ENCODE measurements at regions not wholly inside any gene's neighbourhood (a gene's known extent, or its start where the extent isn't known, plus 50 kb on each side); places are given as distances from the start of the nearest gene placed in this dataset.
"Not testable (repeated sequence)": the region's sequence is repeated elsewhere in the genome, so short reads cannot be mapped to it uniquely, and the experiment has no call there.

- Histone ChIP-seq H3K27me3 (ENCODE audit: control insufficient read depth in 1 of 2, insufficient read depth in 2 of 2, low read length in 1 of 2) (no peaks in the 10 kb centered on the region), H3K4me3 (ENCODE audit: low read length in 2 of 2) (no peak overlapping the region), H3K36me3 (ENCODE audit: control insufficient read depth in 1 of 2, insufficient read depth in 2 of 2, low read length in 1 of 2) (no peaks in the 10 kb centered on the region), H3K27ac (ENCODE audit: low read depth in 1 of 2, low read length in 2 of 2) (no peak overlapping the region), H3K4me1 (ENCODE audit: control insufficient read depth in 1 of 2, insufficient read depth in 2 of 2, low read length in 2 of 2) (no peaks in the 10 kb centered on the region), H3K9me3 (ENCODE audit: control insufficient read depth, low read length) (no peaks in the 10 kb centered on the region)
- 88 to 98% methylated on average over 4 of the region's 4 CpGs for WGBS, 2 donors
- DNase-seq (no peak), ATAC-seq (ENCODE audit: low FRiP score) (no peak)
- intact Hi-C loops (cut with DNase I), result no loop called here
Observed at GRCh38 chr9:2274762-2275161, 259.6 kb downstream of the SMARCA2 start.

DNA sequence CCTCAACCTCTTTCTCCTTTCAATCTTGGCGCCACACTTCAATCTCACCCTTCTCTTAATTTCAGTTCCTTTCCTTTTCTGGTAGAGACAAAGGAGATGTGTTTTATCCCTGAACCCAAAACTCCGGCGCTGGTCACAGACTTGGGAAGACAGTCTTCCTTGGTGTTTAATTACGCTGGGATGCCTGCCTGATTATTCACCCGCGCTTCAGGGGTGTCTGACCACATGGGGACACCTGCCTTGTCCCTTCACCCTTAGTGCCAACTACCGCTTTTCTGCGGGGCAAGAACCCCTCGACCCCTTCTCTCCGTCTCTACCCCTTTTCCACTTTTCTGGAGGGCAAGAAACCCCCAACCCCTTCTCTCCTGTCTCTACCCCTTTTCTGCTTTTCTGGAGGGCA, 261.1 kb downstream of the SMARCA2 start:
- Histone ChIP-seq H3K9me3 (ENCODE audit: control insufficient read depth, low read length) (no peaks in the 10 kb centered on the region), H3K36me3 (ENCODE audit: control insufficient read depth in 1 of 2, insufficient read depth in 2 of 2, low read length in 1 of 2) (no peaks in the 10 kb centered on the region), H3K4me1 (ENCODE audit: control insufficient read depth in 1 of 2, insufficient read depth in 2 of 2, low read length in 2 of 2) (no peaks in the 10 kb centered on the region), H3K27ac (ENCODE audit: low read depth in 1 of 2, low read length in 2 of 2) (no peak overlapping the region), H3K27me3 (ENCODE audit: control insufficient read depth in 1 of 2, insufficient read depth in 2 of 2, low read length in 1 of 2) (no peaks in the 10 kb centered on the region), H3K4me3 (ENCODE audit: low read length in 2 of 2) (no peak overlapping the region)
- WGBS, 2 donors, result 94% methylated on average over 10 of the region's 10 CpGs
- DNase-seq (no peak), ATAC-seq (ENCODE audit: low FRiP score) (no peak)
- intact Hi-C loops (cut with DNase I), result no loop called here

DNA sequence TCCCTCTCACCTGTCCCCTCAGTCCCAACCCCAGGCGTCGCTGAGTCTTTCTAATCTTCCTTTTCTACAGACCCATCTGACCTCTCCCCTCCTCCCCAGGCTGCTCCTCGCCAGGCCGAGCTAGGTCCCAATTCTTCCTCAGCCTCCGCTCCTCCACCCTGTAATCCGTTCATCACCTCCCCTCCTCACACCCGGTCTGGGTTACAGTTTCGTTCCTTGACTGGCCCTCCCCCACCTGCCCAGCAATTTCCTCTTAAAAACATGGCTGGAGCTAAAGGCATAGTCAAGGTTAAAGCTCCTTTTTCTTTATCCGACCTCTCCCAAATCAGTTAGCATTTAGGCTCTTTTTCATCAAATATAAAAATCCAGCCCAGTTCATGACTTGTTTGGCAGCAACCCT, 262.0 kb downstream of the SMARCA2 start:
- intact Hi-C loops (cut with DNase I); H3K4me1 ChIP-seq (ENCODE audit: control insufficient read depth in 1 of 2, insufficient read depth in 2 of 2, low read length in 2 of 2); H3K9me3 ChIP-seq (ENCODE audit: control insufficient read depth, low read length); H3K4me3 ChIP-seq (ENCODE audit: low read length in 2 of 2); DNase-seq; ATAC-seq (ENCODE audit: low FRiP score); H3K27me3 ChIP-seq (ENCODE audit: control insufficient read depth in 1 of 2, insufficient read depth in 2 of 2, low read length in 1 of 2); H3K36me3 ChIP-seq (ENCODE audit: control insufficient read depth in 1 of 2, insufficient read depth in 2 of 2, low read length in 1 of 2); H3K27ac ChIP-seq (ENCODE audit: low read depth in 1 of 2, low read length in 2 of 2): not testable (repeated sequence)
- 78 to 83% methylated on average over 7 to 9 of the region's 9 CpGs for WGBS, 2 donors

DNA sequence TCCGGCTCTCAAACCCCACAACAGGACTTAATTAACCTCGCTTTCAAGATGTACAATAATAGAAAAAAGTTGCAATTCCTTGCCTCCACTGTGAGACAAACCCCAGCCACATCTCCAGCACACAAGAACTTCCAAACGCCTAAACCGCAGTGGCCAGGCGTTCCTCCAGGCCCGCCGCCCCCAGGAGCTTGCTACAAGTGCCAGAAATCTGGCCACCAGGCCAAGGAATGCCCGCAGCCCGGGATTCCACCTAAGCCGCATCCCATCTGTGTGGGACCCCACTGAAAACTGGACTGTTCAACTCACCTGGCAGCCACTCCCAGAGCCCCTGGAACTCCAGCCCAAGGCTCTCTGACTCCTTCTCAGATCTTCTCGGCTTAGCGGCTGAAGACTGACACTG, 262.5 kb downstream of the SMARCA2 start:
- ATAC-seq (ENCODE audit: low FRiP score); DNase-seq; H3K9me3 ChIP-seq (ENCODE audit: control insufficient read depth, low read length); H3K4me1 ChIP-seq (ENCODE audit: control insufficient read depth in 1 of 2, insufficient read depth in 2 of 2, low read length in 2 of 2); H3K27ac ChIP-seq (ENCODE audit: low read depth in 1 of 2, low read length in 2 of 2); intact Hi-C loops (cut with DNase I); H3K4me3 ChIP-seq (ENCODE audit: low read length in 2 of 2); H3K36me3 ChIP-seq (ENCODE audit: control insufficient read depth in 1 of 2, insufficient read depth in 2 of 2, low read length in 1 of 2); H3K27me3 ChIP-seq (ENCODE audit: control insufficient read depth in 1 of 2, insufficient read depth in 2 of 2, low read length in 1 of 2): not testable (repeated sequence)
- whole genome bisulfite sequencing, 2 donors, result 94% methylated on average over 12 of the region's 12 CpGs

- H3K36me3 ChIP-seq (ENCODE audit: control insufficient read depth in 1 of 2, insufficient read depth in 2 of 2, low read length in 1 of 2); H3K4me1 ChIP-seq (ENCODE audit: control insufficient read depth in 1 of 2, insufficient read depth in 2 of 2, low read length in 2 of 2); H3K9me3 ChIP-seq (ENCODE audit: control insufficient read depth, low read length); H3K27ac ChIP-seq (ENCODE audit: low read depth in 1 of 2, low read length in 2 of 2); intact Hi-C loops (cut with DNase I); H3K27me3 ChIP-seq (ENCODE audit: control insufficient read depth in 1 of 2, insufficient read depth in 2 of 2, low read length in 1 of 2); H3K4me3 ChIP-seq (ENCODE audit: low read length in 2 of 2); ATAC-seq (ENCODE audit: low FRiP score); DNase-seq: not testable (repeated sequence)
- 97% methylated on average over 8 of the region's 8 CpGs for WGBS, 2 donors
Observed at GRCh38 chr9:2279138-2279537, 264.0 kb downstream of the SMARCA2 start.

GRCh38 chr9:2281031-2281802, 266.1 kb downstream of the SMARCA2 start:
- no peaks in the 10 kb centered on the region for H3K9me3 ChIP-seq (ENCODE audit: control insufficient read depth, low read length)
- no peak for DNase-seq
- no peaks in the 10 kb centered on the region for H3K27me3 ChIP-seq (ENCODE audit: control insufficient read depth in 1 of 2, insufficient read depth in 2 of 2, low read length in 1 of 2)
- 69 to 73% methylated on average over 13 of the region's 13 CpGs for WGBS, 2 donors
- H3K4me1 ChIP-seq (ENCODE audit: control insufficient read depth in 1 of 2, insufficient read depth in 2 of 2, low read length in 2 of 2), result no peaks in the 10 kb centered on the region
- no peaks in the 10 kb centered on the region for H3K36me3 ChIP-seq (ENCODE audit: control insufficient read depth in 1 of 2, insufficient read depth in 2 of 2, low read length in 1 of 2)
- intact Hi-C loops (cut with DNase I), result no loop called here
- no peak for ATAC-seq (ENCODE audit: low FRiP score)
- no peak overlapping the region for H3K4me3 ChIP-seq (ENCODE audit: low read length in 2 of 2)
- H3K27ac ChIP-seq (ENCODE audit: low read depth in 1 of 2, low read length in 2 of 2), result no peak overlapping the region

GRCh38 chr9:2281803-2282185, 266.6 kb downstream of the SMARCA2 start:
- Histone ChIP-seq H3K27ac (ENCODE audit: low read depth in 1 of 2, low read length in 2 of 2) (no peak overlapping the region), H3K4me3 (ENCODE audit: low read length in 2 of 2) (no peak overlapping the region), H3K27me3 (ENCODE audit: control insufficient read depth in 1 of 2, insufficient read depth in 2 of 2, low read length in 1 of 2) (no peaks in the 10 kb centered on the region), H3K36me3 (ENCODE audit: control insufficient read depth in 1 of 2, insufficient read depth in 2 of 2, low read length in 1 of 2) (no peaks in the 10 kb centered on the region), H3K4me1 (ENCODE audit: control insufficient read depth in 1 of 2, insufficient read depth in 2 of 2, low read length in 2 of 2) (no peaks in the 10 kb centered on the region), H3K9me3 (ENCODE audit: control insufficient read depth, low read length) (no peaks in the 10 kb centered on the region)
- no peak for DNase-seq
- 47 to 58% methylated on average over 2 of the region's 2 CpGs for WGBS, 2 donors
- intact Hi-C loops (cut with DNase I), result no loop called here
- no peak for ATAC-seq (ENCODE audit: low FRiP score)

GRCh38 chr9:2284770-2285169, 269.6 kb downstream of the SMARCA2 start:
- Histone ChIP-seq H3K27ac (ENCODE audit: low read depth in 1 of 2, low read length in 2 of 2) (no peak overlapping the region), H3K36me3 (ENCODE audit: control insufficient read depth in 1 of 2, insufficient read depth in 2 of 2, low read length in 1 of 2) (no peaks in the 10 kb centered on the region), H3K4me1 (ENCODE audit: control insufficient read depth in 1 of 2, insufficient read depth in 2 of 2, low read length in 2 of 2) (no peaks in the 10 kb centered on the region), H3K4me3 (ENCODE audit: low read length in 2 of 2) (no peak overlapping the region), H3K27me3 (ENCODE audit: control insufficient read depth in 1 of 2, insufficient read depth in 2 of 2, low read length in 1 of 2) (no peaks in the 10 kb centered on the region), H3K9me3 (ENCODE audit: control insufficient read depth, low read length) (no peaks in the 10 kb centered on the region)
- 83 to 100% methylated on average over 1 of the region's 1 CpG for WGBS, 2 donors
- DNase-seq (no peak), ATAC-seq (ENCODE audit: low FRiP score) (no peak)
- intact Hi-C loops (cut with DNase I), result no loop called here

DNA sequence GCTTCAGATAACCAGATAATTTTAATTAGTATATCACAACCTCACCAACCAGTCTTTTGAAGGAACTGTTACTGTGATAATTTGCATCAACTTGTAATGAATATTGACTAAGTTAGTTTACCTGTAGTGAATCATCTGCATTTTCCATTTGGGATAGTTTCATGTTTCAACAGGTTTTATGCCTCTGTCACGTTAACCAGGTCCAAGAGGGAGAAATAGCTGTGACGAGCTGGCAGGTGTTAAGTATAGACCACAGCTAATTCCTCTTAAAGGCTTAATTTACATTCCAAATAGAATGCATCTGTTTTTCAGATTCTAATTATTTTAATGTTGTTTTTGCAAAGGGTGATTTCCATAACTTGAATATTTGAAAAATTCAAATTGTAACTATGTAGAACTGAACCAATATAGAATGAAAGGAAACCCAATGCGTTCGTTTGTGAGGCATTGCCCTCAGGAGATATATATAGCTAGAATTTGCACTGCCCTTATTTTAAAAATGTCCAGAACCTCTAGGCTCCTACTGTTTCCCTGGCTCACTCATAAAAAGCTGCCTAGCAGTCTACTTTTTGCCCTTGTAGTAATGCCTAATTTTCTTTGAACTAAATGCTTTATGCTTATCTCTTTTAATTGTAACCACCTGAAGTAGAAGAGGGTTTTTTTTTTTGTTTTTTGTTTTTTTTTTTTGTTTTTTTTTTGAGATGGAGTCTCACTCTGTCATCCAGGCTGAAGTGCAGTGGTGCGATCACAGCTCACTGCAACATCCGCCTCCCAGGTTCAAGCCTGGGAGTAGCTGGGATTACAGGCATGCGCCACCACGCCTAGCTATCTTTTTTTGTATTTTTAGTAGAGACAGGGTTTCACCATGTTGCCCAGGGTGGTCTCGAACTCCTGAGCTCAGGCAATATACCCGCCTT, 270.5 kb downstream of the SMARCA2 start:
- intact Hi-C loops (cut with DNase I), result no loop called here
- 85% methylated on average over 10 of the region's 10 CpGs for WGBS, 2 donors
- Histone ChIP-seq H3K27ac (ENCODE audit: low read depth in 1 of 2, low read length in 2 of 2) (no peak overlapping the region), H3K9me3 (ENCODE audit: control insufficient read depth, low read length) (no peaks in the 10 kb centered on the region), H3K36me3 (ENCODE audit: control insufficient read depth in 1 of 2, insufficient read depth in 2 of 2, low read length in 1 of 2) (no peaks in the 10 kb centered on the region), H3K4me3 (ENCODE audit: low read length in 2 of 2) (no peak overlapping the region), H3K4me1 (ENCODE audit: control insufficient read depth in 1 of 2, insufficient read depth in 2 of 2, low read length in 2 of 2) (no peaks in the 10 kb centered on the region), H3K27me3 (ENCODE audit: control insufficient read depth in 1 of 2, insufficient read depth in 2 of 2, low read length in 1 of 2) (no peaks in the 10 kb centered on the region)
- DNase-seq, result no peak
- ATAC-seq (ENCODE audit: low FRiP score), result no peak
